ENCODE measurements at regions not wholly inside any gene's neighbourhood (a gene's known extent, or its start where the extent isn't known, plus 50 kb on each side); places are given as distances from the start of the nearest gene placed in this dataset.

GRCh38 chr6:33960345-33961313 lies 156.8 kb upstream of the MLN start:
- no peak overlapping the region for H3K27ac ChIP-seq
- DNase-seq (no peak), ATAC-seq (no peak)
- intact Hi-C loops (cut with DNase I; ENCODE audit: low total_unique reads) = no loop called here
- no peaks in the 10 kb centered on the region for H3K4me1 ChIP-seq
- H3K27me3 ChIP-seq = peaks cover 10% of the 10 kb centered on the region in 3 donors
- H3K9me3 ChIP-seq = no peaks in the 10 kb centered on the region
- H3K4me3 ChIP-seq = no peak overlapping the region
- in situ Hi-C loops (cut with MboI; ENCODE audit: low sequenced_read_pairs in 4 of 4) = no loop called here
- TF ChIP-seq POLR2A (IDR thresholded peaks at IDR 0.05) (no peak), CTCF (IDR thresholded peaks at IDR 0.05 in 4 of 5, conservative IDR thresholded peaks at IDR 0.05 in 1 of 5) (no peak)
- H3K36me3 ChIP-seq = no peaks in the 10 kb centered on the region

- DNase-seq (no peak), ATAC-seq (no peak)
- Histone ChIP-seq H3K36me3 (no peaks in the 10 kb centered on the region), H3K4me1 (no peaks in the 10 kb centered on the region), H3K27ac (no peak overlapping the region), H3K4me3 (no peak overlapping the region), H3K27me3 (peaks cover 8 to 10% (median 10%) of the 10 kb centered on the region in 3 donors), H3K9me3 (no peaks in the 10 kb centered on the region)
- intact Hi-C loops (cut with DNase I; ENCODE audit: low total_unique reads) = no loop called here
- in situ Hi-C loops (cut with MboI; ENCODE audit: low sequenced_read_pairs in 4 of 4) = no loop called here
- no peak for TF ChIP-seq POLR2A (IDR thresholded peaks at IDR 0.05)
- no peak for TF ChIP-seq CTCF (IDR thresholded peaks at IDR 0.05 in 4 of 5, conservative IDR thresholded peaks at IDR 0.05 in 1 of 5)
Observed at GRCh38 chr6:33959661-33960344, 156.0 kb upstream of the MLN start.

- no peaks in the 10 kb centered on the region for H3K9me3 ChIP-seq
- no peak overlapping the region for H3K27ac ChIP-seq
- H3K27me3 ChIP-seq = peaks cover 6 to 10% (median 9%) of the 10 kb centered on the region in 3 donors
- TF ChIP-seq POLR2A (IDR thresholded peaks at IDR 0.05) = no peak
- no peak overlapping the region for H3K4me3 ChIP-seq
- H3K36me3 ChIP-seq = no peaks in the 10 kb centered on the region
- no peaks in the 10 kb centered on the region for H3K4me1 ChIP-seq
- ATAC-seq = no peak
- no peak for DNase-seq
- intact Hi-C loops (cut with DNase I; ENCODE audit: low total_unique reads) = no loop called here
- in situ Hi-C loops (cut with MboI; ENCODE audit: low sequenced_read_pairs in 4 of 4) = no loop called here
Observed at GRCh38 chr6:33959329-33959651, 155.5 kb upstream of the MLN start.

GRCh38 chr6:33958526-33959328 lies 154.9 kb upstream of the MLN start:
- in situ Hi-C loops (cut with MboI; ENCODE audit: low sequenced_read_pairs in 4 of 4) (no loop called here), intact Hi-C loops (cut with DNase I; ENCODE audit: low total_unique reads) (no loop called here)
- H3K9me3 ChIP-seq = no peaks in the 10 kb centered on the region
- peaks cover 3 to 10% (median 6%) of the 10 kb centered on the region in 3 donors for H3K27me3 ChIP-seq
- DNase-seq (no peak), ATAC-seq (no peak)
- no peaks in the 10 kb centered on the region for H3K4me1 ChIP-seq
- TF ChIP-seq POLR2A (IDR thresholded peaks at IDR 0.05) (no peak), CTCF (IDR thresholded peaks at IDR 0.05 in 4 of 5, conservative IDR thresholded peaks at IDR 0.05 in 1 of 5) (peak in 1 of 5 experiments; percentile 20)
- no peak overlapping the region for H3K27ac ChIP-seq
- H3K4me3 ChIP-seq = no peak overlapping the region
- no peaks in the 10 kb centered on the region for H3K36me3 ChIP-seq
